Activated CD8-positive, alpha-beta memory T cell treated with anti-CD3 and anti-CD28 coated beads, Interleukin-2, amount 50 U/mL, for 1 hour (primary cell): ENCODE measurements at regions not wholly inside any gene's neighbourhood (a gene's known extent, or its start where the extent isn't known, plus 50 kb on each side); places are given as distances from the start of the nearest gene placed in this dataset.

ENCODE experiments used
- DNase-seq: peaks from one replicate; pipeline ENCODE4 v3.0.0-alpha.2; 2020; ENCODE audit errors: extremely low read depth

DNA sequence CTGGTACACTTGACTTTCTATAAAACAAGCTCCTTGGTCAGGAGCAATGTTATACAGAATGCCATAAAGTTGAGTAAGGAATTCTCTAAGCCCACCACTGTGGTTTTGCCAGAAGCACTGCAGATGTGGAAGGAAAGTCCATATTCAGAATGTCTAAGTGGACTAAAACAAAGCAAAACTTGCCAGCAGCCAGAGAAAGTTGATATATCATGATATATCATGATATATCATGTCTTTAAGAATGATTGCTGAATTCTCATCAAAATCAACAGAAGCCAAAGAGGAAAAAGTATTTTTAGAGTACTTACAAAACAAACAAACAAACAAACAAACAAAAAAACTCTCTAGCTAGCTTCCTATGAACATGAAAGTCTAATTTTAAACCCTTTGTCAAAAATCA lies 424.8 kb upstream of the OR4E1 start:
- DNase-seq = no peak

DNA sequence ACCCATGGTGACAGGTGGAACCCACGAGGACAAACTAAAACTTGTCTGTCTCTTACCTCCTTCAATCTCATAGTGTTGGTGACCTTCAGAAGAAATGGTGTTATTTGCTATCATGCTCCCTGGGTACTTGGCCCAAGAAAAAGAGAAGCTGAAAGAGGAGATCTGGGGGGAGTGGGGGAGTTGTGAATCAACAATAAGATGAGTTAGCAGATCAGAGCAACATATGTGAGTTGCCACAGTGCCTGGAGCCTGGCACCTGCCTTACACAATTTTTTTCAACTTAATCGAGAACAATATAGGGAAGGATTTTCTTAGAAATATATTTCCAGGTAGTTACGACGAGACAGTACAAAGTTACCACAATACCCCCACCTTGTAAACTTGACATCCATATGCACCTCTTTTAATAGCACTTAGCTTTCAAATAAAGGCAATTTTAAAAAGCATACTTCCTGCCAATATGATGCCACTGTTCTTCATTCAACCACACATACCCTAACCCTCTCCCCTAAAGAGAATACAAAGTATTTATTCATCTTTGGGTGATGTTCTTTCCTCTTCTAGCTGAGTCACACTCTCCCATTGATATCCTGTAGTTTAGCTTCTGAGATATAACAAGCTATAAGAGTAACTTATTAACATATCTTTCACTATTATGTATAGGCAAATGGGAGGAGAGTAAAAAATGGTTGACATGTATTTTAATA lies 424.1 kb upstream of the OR4E1 start:
- DNase-seq = no peak

DNA sequence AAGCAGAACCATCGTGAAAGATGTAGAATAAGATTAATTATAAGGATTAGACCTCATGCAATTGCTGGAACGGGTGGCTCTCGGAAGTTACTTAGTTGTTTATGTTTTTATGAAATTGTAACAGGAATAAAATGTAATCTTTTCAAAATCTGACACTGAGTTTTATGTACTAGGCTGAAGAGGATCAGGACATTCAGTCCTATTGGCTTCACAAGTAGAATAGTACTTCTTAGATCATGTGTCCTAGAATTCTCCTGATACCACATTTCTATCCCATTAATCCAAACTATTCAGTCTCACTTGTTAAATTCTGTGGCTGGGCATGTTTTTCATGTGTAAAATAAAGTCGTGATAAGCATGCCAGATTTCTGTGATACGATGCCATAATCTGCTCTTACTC lies 423.5 kb upstream of the OR4E1 start:
- no peak for DNase-seq

DNA sequence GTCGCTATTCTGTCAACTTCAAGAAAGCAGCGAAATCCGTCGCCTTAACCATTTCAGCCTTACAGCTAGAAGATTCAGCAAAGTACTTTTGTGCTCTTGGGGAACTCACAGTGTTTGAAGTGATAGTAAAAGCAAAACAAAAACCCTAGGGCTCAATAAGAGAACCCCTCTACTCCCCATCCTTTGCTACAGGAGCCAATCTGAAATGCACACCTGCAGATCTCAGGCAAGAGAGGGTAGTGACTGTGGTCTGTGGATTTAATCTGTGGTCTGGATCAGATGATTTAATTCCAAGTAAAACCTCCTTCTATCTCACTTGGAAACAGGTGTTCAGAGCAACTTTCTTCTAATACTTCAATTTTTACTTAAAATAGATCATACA lies 422.9 kb upstream of the OR4E1 start:
- DNase-seq = no peak

DNA sequence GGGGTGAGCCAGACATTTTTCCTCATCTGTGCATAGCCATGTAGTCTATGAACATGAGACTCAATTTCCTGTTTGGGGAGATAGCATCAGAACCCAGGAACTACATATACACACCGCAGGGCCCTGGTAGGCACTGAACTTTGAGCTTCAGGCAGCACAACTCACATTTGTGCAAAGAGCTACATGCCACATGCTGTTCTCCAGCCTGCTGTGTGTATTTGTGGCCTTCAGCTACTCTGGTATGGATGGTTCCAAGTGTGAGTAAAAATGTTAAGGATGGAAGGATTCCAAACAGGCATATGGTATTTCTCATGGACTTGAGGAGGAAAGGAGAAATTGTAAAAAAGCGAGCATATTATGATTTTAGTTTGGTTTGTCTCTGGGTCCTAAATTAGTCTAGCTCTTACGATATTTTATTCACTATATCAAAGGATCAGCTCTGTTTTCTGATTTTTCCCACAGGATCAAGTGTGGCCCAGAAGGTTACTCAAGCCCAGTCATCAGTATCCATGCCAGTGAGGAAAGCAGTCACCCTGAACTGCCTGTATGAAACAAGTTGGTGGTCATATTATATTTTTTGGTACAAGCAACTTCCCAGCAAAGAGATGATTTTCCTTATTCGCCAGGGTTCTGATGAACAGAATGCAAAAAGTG lies 422.4 kb upstream of the OR4E1 start:
- DNase-seq = no peak

DNA sequence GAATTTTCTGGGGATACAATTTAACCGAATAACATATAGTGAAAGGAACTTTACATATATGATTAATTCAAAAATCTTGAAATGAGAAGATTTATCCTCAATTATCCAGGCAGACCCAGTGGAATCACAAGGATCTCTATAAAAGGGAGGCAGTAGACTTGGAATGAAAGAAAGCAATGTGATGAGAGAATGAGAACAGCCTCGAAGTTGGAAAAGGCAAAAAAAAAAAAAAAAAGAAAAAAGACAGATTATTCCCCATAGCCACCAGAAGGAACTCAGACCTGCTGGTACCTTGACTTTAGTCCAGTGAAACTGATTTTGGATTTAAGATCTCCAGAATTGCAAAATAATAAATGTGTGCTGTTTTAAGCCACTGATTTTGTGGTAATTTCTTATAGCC lies 416.3 kb upstream of the OR4E1 start:
- DNase-seq = no peak

DNA sequence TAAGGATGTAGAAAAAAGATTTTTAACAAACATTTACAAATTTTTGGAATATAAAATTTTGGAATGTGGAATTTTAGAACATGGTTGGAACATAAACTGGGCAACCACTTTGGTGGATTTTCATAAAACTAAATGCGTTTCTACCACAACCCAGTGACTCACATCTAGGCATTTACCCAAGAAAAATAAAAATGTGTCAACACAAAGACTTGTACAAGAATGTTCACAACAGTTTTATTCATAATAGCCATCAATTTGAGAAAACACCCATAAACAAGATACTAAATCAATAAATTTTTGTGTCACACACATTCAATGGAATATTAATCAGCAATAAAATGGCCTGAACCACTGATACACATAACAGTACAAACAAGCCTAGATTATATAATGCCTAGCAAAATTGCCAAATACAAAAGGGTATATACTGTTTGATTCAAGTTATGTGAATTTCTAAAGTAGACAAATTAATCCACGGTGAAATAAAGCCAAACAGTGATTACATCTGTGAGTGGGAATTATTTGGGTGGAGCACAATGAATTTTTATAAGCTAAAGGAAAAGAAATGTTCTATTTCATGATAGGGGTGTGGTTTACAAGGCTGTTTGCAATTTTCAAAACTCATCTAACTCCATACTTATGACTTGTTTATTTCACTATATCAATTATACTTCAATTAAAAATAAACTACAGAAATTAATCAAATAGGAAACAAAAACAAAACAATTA lies 415.2 kb upstream of the OR4E1 start:
- no peak for DNase-seq

DNA sequence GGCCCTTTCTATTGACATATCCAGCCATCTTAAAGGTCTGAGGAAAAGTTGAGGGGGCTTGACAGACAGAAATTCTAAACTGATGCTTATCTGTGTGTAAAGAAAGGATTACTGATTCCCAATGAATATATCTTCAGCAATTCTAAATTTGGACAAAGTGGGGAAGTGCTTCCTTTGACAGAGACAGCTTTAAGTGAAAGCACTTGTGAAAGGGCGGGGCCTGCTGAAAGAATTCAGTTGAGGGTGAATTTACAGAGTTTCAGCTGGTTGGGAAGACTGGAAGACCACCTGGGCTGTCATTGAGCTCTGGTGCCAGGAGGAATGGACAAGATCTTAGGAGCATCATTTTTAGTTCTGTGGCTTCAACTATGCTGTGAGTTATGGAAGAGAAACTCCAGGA lies 412.5 kb upstream of the OR4E1 start:
- no peak for DNase-seq

DNA sequence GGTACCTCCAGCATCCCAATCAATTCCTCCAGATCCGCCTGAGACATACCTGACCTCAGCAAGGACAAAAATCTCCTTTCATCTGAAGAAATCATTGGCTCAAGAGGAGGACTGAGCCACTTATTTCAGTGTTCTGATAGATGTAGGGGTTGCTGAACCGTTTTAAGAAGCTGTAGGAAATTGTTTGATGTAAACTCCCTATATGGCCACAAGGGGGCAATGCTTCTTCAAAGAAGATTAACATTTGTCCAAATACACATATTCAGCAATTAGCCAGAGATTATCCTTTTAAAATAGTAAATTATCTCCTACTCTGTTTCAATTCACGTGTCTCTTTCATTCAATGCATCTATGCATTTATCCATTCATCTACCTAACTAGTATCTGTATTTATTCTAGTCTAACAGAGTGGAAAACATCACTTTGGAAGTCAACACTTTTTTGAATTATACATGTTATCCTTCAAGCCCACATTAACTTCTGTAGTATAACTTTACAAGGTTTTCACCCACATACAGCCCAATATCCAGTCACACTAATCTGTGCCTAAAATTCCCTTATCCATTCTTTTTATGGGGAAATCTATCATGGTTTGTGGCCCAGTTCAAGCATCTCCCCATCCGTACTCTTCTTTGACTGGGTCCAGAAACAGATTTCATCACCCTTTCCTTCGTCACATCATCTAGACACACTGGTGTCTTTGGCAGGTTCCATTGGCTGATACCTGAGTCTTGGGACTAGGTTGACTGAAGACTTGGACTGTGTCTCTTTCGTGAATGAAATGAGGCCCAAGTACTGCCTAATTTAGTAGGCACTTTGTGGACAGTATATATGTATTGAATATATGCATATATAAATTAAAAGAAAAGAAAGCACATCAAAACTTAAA lies 411.0 kb upstream of the OR4E1 start:
- no peak for DNase-seq

DNA sequence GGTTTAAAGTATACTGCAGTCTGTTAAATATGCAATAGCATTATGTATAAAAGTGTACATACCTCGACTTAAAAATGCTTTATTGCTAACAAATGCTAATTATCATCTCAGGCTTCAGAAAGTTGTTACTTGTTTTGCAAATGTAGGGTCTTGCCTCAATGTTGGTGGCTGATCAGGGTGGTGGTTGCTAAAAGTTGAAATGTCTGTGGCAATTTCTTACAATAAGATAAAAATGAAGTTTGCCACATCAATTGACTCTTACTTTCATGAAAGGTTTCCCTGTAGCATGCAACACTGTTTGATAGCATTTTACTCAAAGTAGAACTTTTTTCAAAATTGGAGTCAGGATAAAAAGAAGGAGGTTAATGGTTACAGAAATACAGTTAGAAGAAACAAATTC lies 407.7 kb upstream of the OR4E1 start:
- no peak for DNase-seq

DNA sequence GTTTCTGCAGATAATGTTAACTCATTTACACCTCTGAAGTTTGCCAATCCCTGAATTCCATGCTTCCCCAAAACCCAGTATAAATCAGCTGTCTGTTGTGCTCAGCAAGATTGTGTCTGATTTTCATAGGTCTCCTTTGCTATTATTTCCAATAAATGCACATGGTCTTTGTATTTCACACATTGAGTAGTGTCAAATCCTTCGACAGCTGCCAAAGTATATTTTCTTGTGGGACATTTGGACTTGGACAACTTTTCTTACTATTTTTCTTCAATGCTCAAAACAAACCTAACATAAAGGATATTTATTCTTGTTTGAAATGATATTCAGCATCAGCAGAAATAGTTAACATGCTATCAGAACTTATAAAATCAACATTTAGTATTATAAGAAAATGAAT lies 406.1 kb upstream of the OR4E1 start:
- DNase-seq = no peak

DNA sequence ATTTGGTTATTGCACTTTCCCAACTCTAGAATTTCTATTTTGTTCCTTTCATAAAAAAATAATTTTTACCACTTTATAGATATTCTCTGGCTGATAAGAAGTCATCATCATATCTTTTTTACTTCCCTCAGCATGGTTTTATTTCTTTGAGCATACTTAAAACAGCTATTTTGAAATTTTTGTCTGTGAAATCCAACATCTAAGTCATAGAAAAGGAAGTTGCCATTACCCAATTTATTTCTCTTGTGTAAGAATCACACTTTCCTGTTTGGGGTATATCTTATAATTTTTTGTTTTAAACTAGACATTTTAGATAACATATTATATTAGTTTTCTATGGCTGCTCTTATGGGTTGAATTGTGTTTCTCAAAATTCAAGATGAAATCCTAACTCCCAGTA lies 400.2 kb upstream of the OR4E1 start:
- no peak for DNase-seq

DNA sequence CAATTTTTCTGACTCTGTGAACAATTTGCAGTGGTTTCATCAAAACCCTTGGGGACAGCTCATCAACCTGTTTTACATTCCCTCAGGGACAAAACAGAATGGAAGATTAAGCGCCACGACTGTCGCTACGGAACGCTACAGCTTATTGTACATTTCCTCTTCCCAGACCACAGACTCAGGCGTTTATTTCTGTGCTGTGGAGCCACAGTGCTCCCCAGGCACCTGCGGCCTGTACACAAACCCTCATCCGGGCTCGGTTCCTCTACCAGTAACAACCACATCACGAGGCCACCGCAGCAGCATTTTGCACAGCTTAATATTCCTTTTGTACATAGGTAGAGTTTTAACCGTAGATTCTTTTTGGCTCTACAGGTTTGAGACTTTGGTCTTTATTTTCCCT lies 397.4 kb upstream of the OR4E1 start:
- DNase-seq = no peak

DNA sequence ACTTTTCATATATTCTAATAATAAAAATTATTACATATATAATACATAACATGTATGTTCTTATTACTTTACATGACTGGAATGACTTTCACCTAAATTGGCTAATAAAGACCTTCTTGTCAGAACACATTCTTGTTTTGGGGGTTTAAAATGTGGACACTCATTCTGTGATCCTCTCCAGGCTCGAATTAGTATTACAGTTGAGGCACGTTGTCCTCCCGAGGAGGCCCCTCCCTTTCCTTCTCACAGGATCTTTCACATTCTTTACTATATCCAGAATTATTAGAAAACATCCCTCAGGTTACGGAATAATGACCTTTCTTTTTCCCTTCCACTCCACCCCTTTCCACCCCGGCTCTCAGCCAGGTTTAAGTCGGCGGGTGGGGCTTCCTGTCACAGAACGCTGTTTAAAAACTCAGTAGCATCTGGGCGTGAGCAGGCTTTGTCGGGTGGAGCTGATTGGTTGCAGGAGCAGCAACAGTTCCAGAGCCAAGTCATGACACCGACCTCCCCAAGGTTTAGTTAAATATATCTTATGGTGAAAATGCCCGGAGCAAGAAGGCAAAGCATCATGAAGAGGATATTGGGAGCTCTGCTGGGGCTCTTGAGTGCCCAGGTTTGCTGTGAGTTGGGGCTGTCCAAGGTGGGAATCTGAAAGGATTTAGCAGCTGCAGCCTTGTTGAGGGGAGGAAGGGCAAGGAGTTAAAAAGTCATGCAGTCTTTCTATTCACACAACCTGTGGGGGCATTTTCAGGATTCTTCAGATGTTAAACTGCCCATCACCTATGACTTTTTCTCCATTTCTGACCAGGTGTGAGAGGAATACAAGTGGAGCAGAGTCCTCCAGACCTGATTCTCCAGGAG lies 396.7 kb upstream of the OR4E1 start:
- no peak for DNase-seq

DNA sequence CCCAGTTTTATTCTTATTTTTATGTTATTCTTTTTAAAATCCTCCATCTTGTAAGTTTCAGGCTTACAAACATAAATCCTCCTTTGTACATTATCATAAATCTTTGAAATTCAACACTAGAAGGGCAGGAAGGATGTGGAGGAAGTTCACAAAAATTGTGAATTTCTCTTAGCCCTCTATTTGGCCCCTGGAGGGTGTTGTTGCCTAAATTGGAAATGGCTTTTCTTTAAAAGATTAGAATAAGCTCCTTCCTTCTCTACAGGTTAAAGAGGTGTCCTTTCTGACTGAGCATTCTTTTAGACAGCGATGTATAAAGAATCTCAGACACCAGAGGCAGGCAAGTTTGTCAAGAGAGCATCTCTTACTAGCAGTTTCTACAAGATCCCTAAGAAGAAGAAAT lies 391.7 kb upstream of the OR4E1 start:
- DNase-seq = no peak

DNA sequence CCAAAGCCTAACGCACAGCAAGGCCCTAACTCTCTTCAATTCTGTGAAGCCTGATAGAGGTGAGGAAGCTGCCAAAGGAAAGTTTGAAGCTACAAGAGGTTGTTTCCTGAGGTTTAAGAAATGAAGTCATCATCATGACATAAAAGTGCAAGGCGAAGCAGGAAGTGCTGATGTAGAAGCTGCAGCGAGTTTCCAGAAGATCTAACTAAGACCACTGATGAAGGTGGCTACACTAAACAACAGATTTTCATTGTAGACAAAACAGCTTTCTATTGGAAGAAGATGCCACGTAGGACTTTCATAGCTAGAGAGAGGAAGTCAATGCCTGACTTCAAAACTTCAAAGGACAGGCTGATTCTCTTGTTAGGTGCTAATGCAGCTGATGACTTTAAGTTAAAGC lies 385.6 kb upstream of the OR4E1 start:
- DNase-seq = no peak

DNA sequence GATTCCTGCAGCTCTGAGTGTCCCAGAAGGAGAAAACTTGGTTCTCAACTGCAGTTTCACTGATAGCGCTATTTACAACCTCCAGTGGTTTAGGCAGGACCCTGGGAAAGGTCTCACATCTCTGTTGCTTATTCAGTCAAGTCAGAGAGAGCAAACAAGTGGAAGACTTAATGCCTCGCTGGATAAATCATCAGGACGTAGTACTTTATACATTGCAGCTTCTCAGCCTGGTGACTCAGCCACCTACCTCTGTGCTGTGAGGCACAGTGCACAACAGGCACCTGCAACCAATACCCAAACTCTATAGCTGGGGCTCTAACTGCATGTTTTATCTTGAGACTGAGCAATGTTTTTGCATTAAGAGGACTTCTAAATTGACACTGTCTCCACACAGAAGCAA lies 379.2 kb upstream of the OR4E1 start:
- DNase-seq = no peak

DNA sequence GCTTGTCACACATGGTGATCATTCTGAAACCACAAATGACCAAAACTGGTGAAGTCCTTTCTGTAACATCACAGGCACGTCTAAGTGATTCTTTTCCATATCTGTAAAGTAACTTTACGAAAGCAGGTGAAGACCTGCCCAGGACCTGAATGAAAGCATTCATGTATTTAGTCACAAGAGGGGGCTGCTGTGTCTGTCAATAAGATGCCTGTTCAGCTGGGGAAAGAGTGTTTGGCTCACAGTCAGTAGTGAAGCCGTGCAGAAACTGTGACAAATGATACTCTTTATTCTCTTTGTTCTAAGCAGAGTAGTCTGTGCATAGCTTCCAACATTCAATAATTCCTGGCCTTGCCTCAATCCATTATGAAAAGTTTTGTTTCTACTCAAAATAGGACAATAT lies 373.5 kb upstream of the OR4E1 start:
- DNase-seq = no peak

DNA sequence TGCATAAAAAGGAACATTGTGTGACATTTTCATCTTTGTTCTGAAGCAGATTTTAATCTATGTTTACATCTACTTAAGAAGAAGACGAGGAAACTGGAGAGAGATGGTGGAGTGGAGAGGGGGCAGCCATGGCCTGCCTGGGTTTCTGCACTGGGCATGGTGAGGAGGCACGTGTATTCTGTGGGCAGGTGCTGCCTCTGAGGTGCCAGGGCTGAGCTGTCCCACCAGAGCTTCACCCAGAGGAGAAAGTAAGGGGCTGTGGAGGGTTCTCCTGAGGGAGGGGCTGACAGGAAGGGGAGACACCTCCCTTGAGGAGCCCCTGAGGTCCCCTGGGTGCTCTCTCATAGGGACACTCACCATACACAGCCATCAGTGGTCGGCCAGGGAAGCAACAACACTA lies 372.4 kb upstream of the OR4E1 start:
- DNase-seq = no peak

DNA sequence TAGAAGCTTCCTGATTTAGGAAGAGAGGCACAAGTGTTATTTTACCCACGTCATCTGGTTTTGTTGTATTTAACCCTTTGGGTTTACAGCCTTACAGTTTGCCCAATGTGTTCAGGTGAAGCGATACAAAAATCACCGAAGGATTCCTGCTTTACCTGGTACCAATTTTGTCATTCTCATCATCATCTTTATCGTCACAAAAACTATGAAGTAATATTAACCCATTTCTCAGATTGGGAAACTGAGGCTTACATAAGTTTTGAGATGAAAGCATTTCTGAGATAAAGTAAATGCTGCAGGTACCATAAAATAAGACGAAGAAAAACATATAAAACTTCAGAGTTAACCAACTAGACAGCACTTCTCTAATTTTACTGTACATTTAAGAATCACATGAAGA lies 370.6 kb upstream of the OR4E1 start:
- no peak for DNase-seq

DNA sequence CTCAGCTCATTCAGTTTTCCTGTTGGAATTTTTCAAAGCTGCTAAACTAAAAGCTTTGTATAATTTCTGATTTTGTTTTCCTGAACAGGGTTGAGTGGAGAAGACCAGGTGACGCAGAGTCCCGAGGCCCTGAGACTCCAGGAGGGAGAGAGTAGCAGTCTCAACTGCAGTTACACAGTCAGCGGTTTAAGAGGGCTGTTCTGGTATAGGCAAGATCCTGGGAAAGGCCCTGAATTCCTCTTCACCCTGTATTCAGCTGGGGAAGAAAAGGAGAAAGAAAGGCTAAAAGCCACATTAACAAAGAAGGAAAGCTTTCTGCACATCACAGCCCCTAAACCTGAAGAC lies 367.1 kb upstream of the OR4E1 start:
- no peak for DNase-seq
